Breast epithelium (tissue), 3 donors: ENCODE measurements at regions not wholly inside any gene's neighbourhood (a gene's known extent, or its start where the extent isn't known, plus 50 kb on each side); places are given as distances from the start of the nearest gene placed in this dataset.

Experiments
- POLR2A ChIP-seq: fragments of 450-650 bp; IDR thresholded peaks from one replicate; pipeline ENCODE4 v1.6.1; 2016; ENCODE audit warnings: antibody characterized with exemption, mild to moderate bottlenecking, moderate library complexity
- TF ChIP-seq, protein P1 (sequence below), 3 donors: fragments of 450-650 bp; IDR thresholded peaks; one replicate each; pipeline ENCODE4 v1.5.1; 2016 to 2017; ENCODE audit warnings: antibody characterized with exemption in 3 of 3, mild to moderate bottlenecking in 3 of 3, moderate library complexity in 3 of 3

GRCh38 chr14:101435546-101435945 lies 125.7 kb upstream of the DIO3 start:
- no peak for TF ChIP-seq POLR2A
- TF ChIP-seq, protein P1, sequence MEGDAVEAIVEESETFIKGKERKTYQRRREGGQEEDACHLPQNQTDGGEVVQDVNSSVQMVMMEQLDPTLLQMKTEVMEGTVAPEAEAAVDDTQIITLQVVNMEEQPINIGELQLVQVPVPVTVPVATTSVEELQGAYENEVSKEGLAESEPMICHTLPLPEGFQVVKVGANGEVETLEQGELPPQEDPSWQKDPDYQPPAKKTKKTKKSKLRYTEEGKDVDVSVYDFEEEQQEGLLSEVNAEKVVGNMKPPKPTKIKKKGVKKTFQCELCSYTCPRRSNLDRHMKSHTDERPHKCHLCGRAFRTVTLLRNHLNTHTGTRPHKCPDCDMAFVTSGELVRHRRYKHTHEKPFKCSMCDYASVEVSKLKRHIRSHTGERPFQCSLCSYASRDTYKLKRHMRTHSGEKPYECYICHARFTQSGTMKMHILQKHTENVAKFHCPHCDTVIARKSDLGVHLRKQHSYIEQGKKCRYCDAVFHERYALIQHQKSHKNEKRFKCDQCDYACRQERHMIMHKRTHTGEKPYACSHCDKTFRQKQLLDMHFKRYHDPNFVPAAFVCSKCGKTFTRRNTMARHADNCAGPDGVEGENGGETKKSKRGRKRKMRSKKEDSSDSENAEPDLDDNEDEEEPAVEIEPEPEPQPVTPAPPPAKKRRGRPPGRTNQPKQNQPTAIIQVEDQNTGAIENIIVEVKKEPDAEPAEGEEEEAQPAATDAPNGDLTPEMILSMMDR (IDR thresholded peaks at IDR 0.05), result no peak
